ENCODE measurements at regions not wholly inside any gene's neighbourhood (a gene's known extent, or its start where the extent isn't known, plus 50 kb on each side); places are given as distances from the start of the nearest gene placed in this dataset.

DNA sequence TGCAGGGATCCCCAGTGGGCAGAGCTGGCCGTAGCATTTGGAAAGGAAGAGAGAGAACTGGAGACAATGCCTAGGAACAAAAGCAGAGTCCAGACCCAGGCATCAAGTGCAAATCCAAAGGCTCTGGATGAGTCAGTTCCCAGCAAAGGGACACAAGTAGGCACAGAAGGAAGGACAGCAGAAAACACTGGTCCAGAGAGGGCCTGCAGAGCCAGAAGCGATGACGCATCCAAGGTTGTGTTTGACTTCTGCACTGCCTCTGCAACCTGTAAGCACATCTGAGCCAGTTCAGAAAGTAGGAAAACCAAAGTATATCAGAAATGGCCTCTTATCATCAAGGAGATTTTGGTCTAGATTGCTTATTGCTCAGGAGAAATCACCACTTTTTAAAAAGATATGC lies 604.5 kb downstream of the FGF9 start:
- no peak for FAIRE-seq
- no peak overlapping the region for H4K8ac ChIP-seq (ENCODE audit: extremely low read depth, insufficient read depth, low read length)
- H3K4me2 ChIP-seq (ENCODE audit: insufficient read depth in 1 of 2, low read depth in 2 of 2, low read length in 2 of 2): no peak overlapping the region
- no peak overlapping the region for H3K23ac ChIP-seq (ENCODE audit: insufficient read length)
- no peak overlapping the region for H3K4me3 ChIP-seq (ENCODE audit: extremely low read depth in 1 of 4, insufficient read depth in 2 of 4, low read depth in 3 of 4, low read length in 4 of 4)
- ChIA-PET CTCF (ENCODE audit: partially characterized antibody) (no interaction called here), POLR2A (ENCODE audit: partially characterized antibody) (no interaction called here)
- H3K4me1 ChIP-seq (replicated peaks in 1 of 4; ENCODE audit: control insufficient read depth in 3 of 4, insufficient read depth in 4 of 4, low read length in 3 of 4): no peaks in the 10 kb centered on the region
- H2BK20ac ChIP-seq (ENCODE audit: low read length): no peak overlapping the region
- no peak overlapping the region for H3K56ac ChIP-seq (replicated peaks; ENCODE audit: insufficient read length, low read depth, low read length)
- no peak overlapping the region for H2BK12ac ChIP-seq (ENCODE audit: low read depth, low read length)
- no peak overlapping the region for H2AFZ ChIP-seq (ENCODE audit: low read length)
- H3K79me1 ChIP-seq (ENCODE audit: low read depth, low read length): no peaks in the 10 kb centered on the region
- H3K18ac ChIP-seq (ENCODE audit: extremely low read depth, low read length): no peak overlapping the region
- H2BK5ac ChIP-seq (ENCODE audit: low read depth, low read length): no peak overlapping the region
- H2AK5ac ChIP-seq (ENCODE audit: low read depth, low read length): no peak overlapping the region
- H3K27me3 ChIP-seq (replicated peaks in 1 of 4; ENCODE audit: control insufficient read depth in 3 of 4, extremely low read depth in 1 of 4, insufficient read depth in 3 of 4, low read length in 3 of 4): no peaks in the 10 kb centered on the region
- H3K9ac ChIP-seq (replicated peaks in 1 of 4; ENCODE audit: extremely low read depth in 1 of 4, low read depth in 3 of 4, low read length in 3 of 4): no peak overlapping the region
- H3K79me2 ChIP-seq (ENCODE audit: control insufficient read depth in 1 of 2, insufficient read depth in 2 of 2, low read length in 2 of 2): no peaks in the 10 kb centered on the region
- no peak overlapping the region for H4K91ac ChIP-seq (replicated peaks; ENCODE audit: insufficient read length, low read length)
- H3K9me3 ChIP-seq (ENCODE audit: insufficient read depth in 2 of 2, low read depth in 1 of 2, low read length in 1 of 2): no peaks in the 10 kb centered on the region
- no peak overlapping the region for H4K5ac ChIP-seq (ENCODE audit: insufficient read length, low read depth, low read length)
- no peak overlapping the region for H2BK15ac ChIP-seq (ENCODE audit: low read length)
- no peak for DNase-seq (ENCODE audit: low read depth in 1 of 2, low spot score in 2 of 2)
- H2BK120ac ChIP-seq (replicated peaks; ENCODE audit: low read depth, low read length): no peak overlapping the region
- no peak overlapping the region for H3K14ac ChIP-seq (ENCODE audit: insufficient read length)
- no peaks in the 10 kb centered on the region for H3K23me2 ChIP-seq (ENCODE audit: low read depth, low read length)
- no peaks in the 10 kb centered on the region for H4K20me1 ChIP-seq (replicated peaks in 1 of 2; ENCODE audit: control insufficient read depth in 1 of 2, insufficient read depth in 2 of 2, low read length in 2 of 2)
- WGBS, 2 experiments (ENCODE audit: extremely low coverage in 1 of 2, insufficient coverage in 1 of 2, insufficient read length in 1 of 2, insufficient replicate concordance in 2 of 2, low coverage in 1 of 2, low lambda C conversion rate in 2 of 2, missing lambda C conversion rate in 1 of 2): 94% methylated on average over 3 of the region's 3 CpGs; no CpG with 5 or more reads in 1 of the 2 experiments
- no peak overlapping the region for H3K4ac ChIP-seq (replicated peaks; ENCODE audit: insufficient read length, low read depth, low read length)
- H3K36me3 ChIP-seq (ENCODE audit: control insufficient read depth in 2 of 4, insufficient read depth in 4 of 4, low read length in 3 of 4): no peaks in the 10 kb centered on the region
- H3K27ac ChIP-seq (ENCODE audit: low read depth, low read length): no peak overlapping the region
- TF ChIP-seq EZH2 (IDR thresholded peaks at IDR 0.05; ENCODE audit: low read depth, low read length, severe bottlenecking) (no peak), TAF1 (IDR thresholded peaks at IDR 0.05; ENCODE audit: low read depth, low read length) (no peak), RBBP5 (IDR thresholded peaks at IDR 0.05; ENCODE audit: borderline replicate concordance, low read depth, low read length) (no peak), MAFK (IDR thresholded peaks at IDR 0.05; ENCODE audit: low read depth, low read length) (no peak), FOSL1 (IDR thresholded peaks at IDR 0.05; ENCODE audit: insufficient read depth, low read depth, low read length) (no peak), CREB1 (IDR thresholded peaks at IDR 0.05) (no peak), KDM5A (IDR thresholded peaks at IDR 0.05; ENCODE audit: low read length) (no peak), CHD2 (IDR thresholded peaks at IDR 0.05; ENCODE audit: low read length) (no peak)
